ENCODE measurements at regions not wholly inside any gene's neighbourhood (a gene's known extent, or its start where the extent isn't known, plus 50 kb on each side); places are given as distances from the start of the nearest gene placed in this dataset.

- no peak for TF ChIP-seq CTCF (IDR thresholded peaks at IDR 0.05)
- no peak for TF ChIP-seq POLR2AphosphoS5 (IDR thresholded peaks at IDR 0.05; ENCODE audit: low read depth, low read length)
Observed at GRCh38 chr7:136342251-136342650, 365.1 kb upstream of the MTPN start.

All from Panc1 (cell line).